Gastroesophageal sphincter (tissue), 4 donors: ENCODE measurements at regions not wholly inside any gene's neighbourhood (a gene's known extent, or its start where the extent isn't known, plus 50 kb on each side); places are given as distances from the start of the nearest gene placed in this dataset.

ENCODE experiments used
- ATAC-seq: fragments of 150-250 bp; one replicate; pipeline ENCODE4 v1.9.1; 2016; ENCODE audit warnings: mild to moderate bottlenecking, moderate library complexity
- H3K27ac ChIP-seq, 4 donors: fragments of 200-600 bp; sonication (generic) in 3 of 4; 1 replicate in 3 of 4; 2 replicates in 1 of 4; pipeline ENCODE4 v1.5.1; 2016 to 2019
- H3K27me3 ChIP-seq: fragments of 200-600 bp; sonication (generic); one replicate; pipeline ENCODE4 v1.5.1; 2019
- H3K36me3 ChIP-seq, 2 donors: fragments of 200-600 bp; sonication (generic); one replicate each; pipeline ENCODE4 v1.5.1; 2019; ENCODE audit warnings: control low read depth in 1 of 2
- H3K4me1 ChIP-seq, 3 donors: fragments of 200-600 bp; sonication (generic); 1 replicate in 2 of 3; 2 replicates in 1 of 3; pipeline ENCODE4 v1.5.1; 2016 to 2019; ENCODE audit warnings: control low read depth in 2 of 3
- H3K4me3 ChIP-seq, 2 donors: fragments of 200-600 bp; sonication (generic); one replicate each; pipeline ENCODE4 v1.5.1; 2019; ENCODE audit warnings: mild to moderate bottlenecking in 1 of 2, moderate library complexity in 1 of 2
- H3K9me3 ChIP-seq, 3 donors: fragments of 200-600 bp; sonication (generic); one replicate each; pipeline ENCODE4 v1.5.1; 2017 to 2019; ENCODE audit warnings: control low read depth in 2 of 3
- EP300 ChIP-seq: sonication (generic); formaldehyde crosslinking; IDR thresholded peaks from one replicate; pipeline ENCODE4 v1.6.1; 2017; ENCODE audit warnings: antibody characterized with exemption, mild to moderate bottlenecking
- POLR2A ChIP-seq, 2 donors: fragments of 450-650 bp; IDR thresholded peaks; one replicate each; pipeline ENCODE4 v1.6.1; 2017; ENCODE audit warnings: antibody characterized with exemption in 2 of 2, mild to moderate bottlenecking in 2 of 2, moderate library complexity in 1 of 2
- POLR2AphosphoS5 ChIP-seq: sonication (generic); formaldehyde crosslinking; IDR thresholded peaks from one replicate; pipeline ENCODE4 v1.6.1; 2017; ENCODE audit warnings: antibody characterized with exemption
- whole genome bisulfite sequencing, 2 donors: methylation state at CpG; one replicate each; pipeline ENCODE4 v1.1.5; 2018; ENCODE audit warnings: low coverage in 1 of 2; 5-methylcytosine and 5-hydroxymethylcytosine counted together
- TF ChIP-seq, protein P1 (sequence below), 4 experiments: fragments of 200-600 bp in 2 of 4; fragments of 450-650 bp in 2 of 4; sonication (generic) in 1 of 4; IDR thresholded peaks; one replicate each; pipeline ENCODE4 v1.5.1; 2017 to 2019; ENCODE audit warnings: antibody characterized with exemption in 4 of 4, mild to moderate bottlenecking in 2 of 4, moderate library complexity in 2 of 4

DNA sequence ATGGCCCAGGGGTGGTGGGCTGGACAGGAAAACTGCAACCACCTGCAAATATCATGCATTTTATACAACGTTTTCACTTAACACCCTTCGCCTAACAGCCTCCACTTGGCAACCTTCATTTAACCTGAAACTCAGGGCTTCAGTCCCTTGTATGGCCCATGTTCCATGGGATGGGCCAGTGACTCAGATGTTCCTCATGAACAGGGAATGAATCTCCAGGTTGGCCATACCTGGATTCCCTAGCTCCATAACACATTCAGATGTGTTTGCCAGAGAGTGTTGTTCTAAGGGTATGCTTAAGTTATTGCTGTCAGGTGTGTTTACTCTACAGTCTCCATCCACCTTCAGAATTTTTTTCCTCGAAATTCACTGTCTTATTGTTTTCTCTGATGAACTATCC, 316.9 kb downstream of the JRKL start:
- no peaks in the 10 kb centered on the region for H3K27me3 ChIP-seq
- no peaks in the 10 kb centered on the region for H3K4me1 ChIP-seq
- H3K4me3 ChIP-seq = no peak overlapping the region
- no peaks in the 10 kb centered on the region for H3K36me3 ChIP-seq
- H3K27ac ChIP-seq = no peak overlapping the region
- no peak for TF ChIP-seq POLR2AphosphoS5
- TF ChIP-seq POLR2A (IDR thresholded peaks at IDR 0.05) = no peak
- TF ChIP-seq, protein P1, sequence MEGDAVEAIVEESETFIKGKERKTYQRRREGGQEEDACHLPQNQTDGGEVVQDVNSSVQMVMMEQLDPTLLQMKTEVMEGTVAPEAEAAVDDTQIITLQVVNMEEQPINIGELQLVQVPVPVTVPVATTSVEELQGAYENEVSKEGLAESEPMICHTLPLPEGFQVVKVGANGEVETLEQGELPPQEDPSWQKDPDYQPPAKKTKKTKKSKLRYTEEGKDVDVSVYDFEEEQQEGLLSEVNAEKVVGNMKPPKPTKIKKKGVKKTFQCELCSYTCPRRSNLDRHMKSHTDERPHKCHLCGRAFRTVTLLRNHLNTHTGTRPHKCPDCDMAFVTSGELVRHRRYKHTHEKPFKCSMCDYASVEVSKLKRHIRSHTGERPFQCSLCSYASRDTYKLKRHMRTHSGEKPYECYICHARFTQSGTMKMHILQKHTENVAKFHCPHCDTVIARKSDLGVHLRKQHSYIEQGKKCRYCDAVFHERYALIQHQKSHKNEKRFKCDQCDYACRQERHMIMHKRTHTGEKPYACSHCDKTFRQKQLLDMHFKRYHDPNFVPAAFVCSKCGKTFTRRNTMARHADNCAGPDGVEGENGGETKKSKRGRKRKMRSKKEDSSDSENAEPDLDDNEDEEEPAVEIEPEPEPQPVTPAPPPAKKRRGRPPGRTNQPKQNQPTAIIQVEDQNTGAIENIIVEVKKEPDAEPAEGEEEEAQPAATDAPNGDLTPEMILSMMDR (IDR thresholded peaks at IDR 0.05) = no peak
- TF ChIP-seq EP300 = no peak
- WGBS, 2 donors = 56 to 72% methylated on average over 1 to 3 of the region's 3 CpGs
- ATAC-seq = no peak
- H3K9me3 ChIP-seq = no peaks in the 10 kb centered on the region

DNA sequence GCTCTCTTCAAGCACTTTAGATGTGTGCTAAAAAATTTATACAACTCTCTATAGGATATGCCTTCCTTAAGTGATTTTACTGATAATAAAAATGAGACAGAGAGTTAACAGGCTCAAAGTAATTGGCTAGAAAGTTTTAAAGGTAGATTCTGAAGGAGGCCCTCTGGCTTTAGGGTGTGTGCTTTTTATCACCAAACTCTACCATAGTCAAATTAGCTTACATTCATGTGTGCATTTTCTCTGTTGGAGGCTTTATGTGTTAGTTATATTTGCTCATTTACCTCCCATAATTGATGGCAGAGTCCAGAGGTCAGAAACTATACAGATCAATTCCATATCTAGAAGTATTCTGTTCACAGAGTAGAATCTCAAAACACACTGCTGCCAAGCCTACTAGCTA, 317.5 kb downstream of the JRKL start:
- Histone ChIP-seq H3K4me3 (no peak overlapping the region), H3K4me1 (no peaks in the 10 kb centered on the region), H3K27me3 (no peaks in the 10 kb centered on the region), H3K27ac (no peak overlapping the region), H3K9me3 (no peaks in the 10 kb centered on the region), H3K36me3 (no peaks in the 10 kb centered on the region)
- no peak for ATAC-seq
- TF ChIP-seq POLR2A (IDR thresholded peaks at IDR 0.05) (no peak), POLR2AphosphoS5 (no peak), EP300 (no peak)
- TF ChIP-seq, protein P1 (IDR thresholded peaks at IDR 0.05) = no peak

DNA sequence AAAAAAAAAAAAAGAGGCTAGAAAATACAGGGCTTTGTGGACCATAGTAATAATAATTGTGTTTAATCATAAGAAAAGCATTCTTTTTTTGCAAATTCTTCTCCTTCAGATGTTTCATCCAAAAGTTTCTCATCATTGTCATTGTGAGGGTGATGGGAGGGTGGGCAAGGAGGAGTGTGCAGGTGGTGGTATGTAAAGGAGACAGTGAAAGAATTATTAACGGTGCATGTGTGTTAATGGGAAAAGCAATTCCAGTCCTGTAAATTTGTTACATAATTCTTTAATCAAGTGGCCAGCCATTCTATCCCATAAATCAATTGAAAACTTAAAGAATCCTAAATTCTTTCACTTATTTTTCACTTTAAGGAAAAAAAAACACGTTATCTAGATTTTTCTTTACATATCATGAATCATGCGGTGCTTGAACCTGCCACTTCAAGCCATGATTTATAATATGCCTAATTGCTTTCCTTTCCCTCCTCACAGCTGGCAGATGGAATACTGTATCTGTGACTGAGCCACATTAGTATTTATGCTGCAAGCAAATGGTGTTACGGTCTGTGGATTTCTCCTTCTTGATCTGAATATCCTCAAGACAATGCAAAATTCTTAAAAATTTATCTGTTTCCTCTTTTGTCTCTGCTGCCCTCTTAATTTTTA, 318.5 kb downstream of the JRKL start:
- Histone ChIP-seq H3K9me3 (no peaks in the 10 kb centered on the region), H3K4me1 (no peaks in the 10 kb centered on the region), H3K36me3 (no peaks in the 10 kb centered on the region), H3K27me3 (no peaks in the 10 kb centered on the region), H3K4me3 (no peak overlapping the region), H3K27ac (no peak overlapping the region)
- TF ChIP-seq EP300 = no peak
- TF ChIP-seq POLR2A (IDR thresholded peaks at IDR 0.05) = no peak
- 26 to 36% methylated on average over 3 to 4 of the region's 4 CpGs for WGBS, 2 donors
- no peak for ATAC-seq

DNA sequence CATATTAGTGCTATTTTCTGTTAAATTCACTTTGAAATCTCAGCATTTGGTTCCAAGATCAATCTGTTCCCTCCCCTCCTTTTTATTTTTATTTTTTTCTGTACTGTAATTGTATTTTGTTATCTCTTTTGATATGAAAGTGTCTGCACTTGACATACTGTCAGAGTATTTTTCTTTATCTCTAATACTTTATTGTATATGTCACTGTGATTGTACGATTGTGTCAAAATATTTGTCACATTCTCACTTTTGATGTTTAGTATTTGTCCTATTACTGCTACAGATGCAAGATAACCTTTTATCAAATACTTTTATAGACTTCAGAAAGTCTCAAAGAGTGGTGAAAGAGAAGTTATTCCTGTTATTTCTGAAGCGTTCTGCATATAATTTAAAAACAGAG, 323.5 kb downstream of the JRKL start:
- no peaks in the 10 kb centered on the region for H3K4me1 ChIP-seq
- no peaks in the 10 kb centered on the region for H3K9me3 ChIP-seq
- H3K27me3 ChIP-seq = no peaks in the 10 kb centered on the region
- no peak overlapping the region for H3K27ac ChIP-seq
- 56 to 71% methylated on average over 1 to 2 of the region's 2 CpGs for WGBS, 2 donors
- no peak overlapping the region for H3K4me3 ChIP-seq
- TF ChIP-seq POLR2A (IDR thresholded peaks at IDR 0.05) = no peak
- TF ChIP-seq, protein P1 (IDR thresholded peaks at IDR 0.05) = no peak
- no peak for TF ChIP-seq POLR2AphosphoS5
- no peak for TF ChIP-seq EP300
- no peaks in the 10 kb centered on the region for H3K36me3 ChIP-seq
- no peak for ATAC-seq

DNA sequence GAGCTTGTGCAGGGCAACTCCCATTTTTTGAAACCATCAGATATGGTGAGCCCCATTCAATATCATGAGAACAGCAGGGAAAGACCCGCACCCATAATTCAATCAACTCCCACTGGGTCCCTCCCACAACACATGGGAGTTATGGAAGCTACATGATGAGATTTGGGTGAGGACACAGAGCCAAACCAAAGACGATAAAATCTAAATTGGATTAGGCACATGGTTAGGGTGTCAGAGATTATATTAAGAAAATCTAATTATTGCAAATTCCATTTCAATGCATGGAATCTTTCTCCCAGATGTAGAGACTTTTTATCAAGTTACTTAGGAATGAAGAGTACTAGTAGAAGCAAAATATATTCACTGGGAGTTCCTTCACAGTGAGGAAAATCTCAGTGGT, 324.9 kb downstream of the JRKL start:
- H3K27ac ChIP-seq = no peak overlapping the region
- H3K9me3 ChIP-seq = no peaks in the 10 kb centered on the region
- H3K4me1 ChIP-seq = no peaks in the 10 kb centered on the region
- H3K36me3 ChIP-seq = no peaks in the 10 kb centered on the region
- ATAC-seq = no peak
- no peaks in the 10 kb centered on the region for H3K27me3 ChIP-seq
- H3K4me3 ChIP-seq = no peak overlapping the region
- no peak for TF ChIP-seq POLR2A (IDR thresholded peaks at IDR 0.05)
- TF ChIP-seq EP300 = no peak
- TF ChIP-seq, protein P1 (IDR thresholded peaks at IDR 0.05) = no peak
- TF ChIP-seq POLR2AphosphoS5 = no peak
- 87 to 90% methylated on average over 2 of the region's 2 CpGs for WGBS, 2 donors
